ENCODE measurements at regions not wholly inside any gene's neighbourhood (a gene's known extent, or its start where the extent isn't known, plus 50 kb on each side); places are given as distances from the start of the nearest gene placed in this dataset.

DNA sequence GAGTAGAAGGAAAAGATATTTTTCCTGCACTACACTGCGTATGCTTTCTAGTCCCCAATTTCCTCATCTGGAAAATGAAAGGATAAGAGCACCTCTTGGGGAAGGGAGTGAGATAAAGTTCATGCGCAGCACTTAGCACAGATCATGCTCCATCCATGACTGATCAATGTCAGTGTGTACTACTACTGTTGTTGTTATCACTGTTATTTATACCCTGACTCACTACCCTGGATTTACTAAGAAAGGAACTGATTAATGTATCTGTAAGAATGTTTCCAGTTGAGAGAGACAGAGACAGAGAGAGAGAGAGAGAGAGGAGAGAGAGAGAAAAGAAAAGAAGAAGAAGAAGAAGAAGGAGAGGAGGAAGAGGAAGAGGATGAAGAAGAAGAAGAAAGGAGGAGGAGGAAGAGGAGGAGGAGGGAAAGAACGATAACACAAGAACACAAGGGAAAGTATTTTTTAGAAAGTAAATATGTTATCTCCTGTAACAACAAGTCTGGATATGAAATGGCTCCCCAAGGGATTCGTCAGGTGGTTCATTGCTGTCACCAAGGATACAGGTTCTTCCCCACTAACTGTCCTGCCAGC is 212.2 kb upstream of the PROK2 start:
- TF ChIP-seq, protein P1, sequence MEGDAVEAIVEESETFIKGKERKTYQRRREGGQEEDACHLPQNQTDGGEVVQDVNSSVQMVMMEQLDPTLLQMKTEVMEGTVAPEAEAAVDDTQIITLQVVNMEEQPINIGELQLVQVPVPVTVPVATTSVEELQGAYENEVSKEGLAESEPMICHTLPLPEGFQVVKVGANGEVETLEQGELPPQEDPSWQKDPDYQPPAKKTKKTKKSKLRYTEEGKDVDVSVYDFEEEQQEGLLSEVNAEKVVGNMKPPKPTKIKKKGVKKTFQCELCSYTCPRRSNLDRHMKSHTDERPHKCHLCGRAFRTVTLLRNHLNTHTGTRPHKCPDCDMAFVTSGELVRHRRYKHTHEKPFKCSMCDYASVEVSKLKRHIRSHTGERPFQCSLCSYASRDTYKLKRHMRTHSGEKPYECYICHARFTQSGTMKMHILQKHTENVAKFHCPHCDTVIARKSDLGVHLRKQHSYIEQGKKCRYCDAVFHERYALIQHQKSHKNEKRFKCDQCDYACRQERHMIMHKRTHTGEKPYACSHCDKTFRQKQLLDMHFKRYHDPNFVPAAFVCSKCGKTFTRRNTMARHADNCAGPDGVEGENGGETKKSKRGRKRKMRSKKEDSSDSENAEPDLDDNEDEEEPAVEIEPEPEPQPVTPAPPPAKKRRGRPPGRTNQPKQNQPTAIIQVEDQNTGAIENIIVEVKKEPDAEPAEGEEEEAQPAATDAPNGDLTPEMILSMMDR (IDR thresholded peaks at IDR 0.05; ENCODE audit: low read length) = no peak
- TF ChIP-seq EZH2phosphoT487 (IDR thresholded peaks at IDR 0.05; ENCODE audit: low read length) = no peak
